ENCODE measurements at regions not wholly inside any gene's neighbourhood (a gene's known extent, or its start where the extent isn't known, plus 50 kb on each side); places are given as distances from the start of the nearest gene placed in this dataset.

DNA sequence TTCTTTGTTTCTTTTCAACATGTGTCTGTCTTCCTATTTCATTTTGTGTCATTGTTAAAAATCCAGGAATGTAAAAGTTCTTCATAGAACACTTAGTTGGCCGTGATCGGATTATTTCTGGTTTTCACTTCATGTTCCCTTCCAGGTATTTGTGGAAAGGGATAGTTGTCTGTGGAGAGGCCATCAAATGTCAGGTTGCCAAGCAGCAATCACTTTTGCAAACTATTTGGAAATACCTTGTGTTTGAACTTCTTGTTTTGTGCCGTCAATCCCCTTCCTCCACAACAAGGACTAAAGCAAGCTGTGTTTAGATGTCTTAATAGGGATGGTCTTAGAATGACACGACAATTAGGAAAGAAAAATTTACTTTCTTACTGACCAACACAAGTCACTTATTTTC lies 116.9 kb upstream of the MPDZ start:
- DNase-seq: no peak

DNA sequence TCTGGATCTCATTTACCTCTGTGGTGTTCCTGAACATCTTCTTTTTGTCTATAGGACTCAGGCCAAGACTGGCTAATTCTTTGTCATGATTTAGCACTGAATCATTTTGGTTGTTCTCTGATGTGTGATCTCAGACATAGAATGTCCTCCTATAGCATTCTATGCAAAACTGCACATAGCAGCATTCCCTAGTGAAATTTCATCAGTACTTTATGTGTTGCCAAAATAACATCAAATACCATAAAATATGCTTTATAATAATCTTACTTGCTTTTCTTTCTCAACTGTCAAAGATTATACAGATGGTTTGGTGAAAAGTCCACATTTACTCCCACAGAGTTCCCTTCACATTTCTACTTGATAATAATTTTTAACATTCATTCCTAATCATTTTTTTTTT lies 115.7 kb upstream of the MPDZ start:
- DNase-seq: no peak

DNA sequence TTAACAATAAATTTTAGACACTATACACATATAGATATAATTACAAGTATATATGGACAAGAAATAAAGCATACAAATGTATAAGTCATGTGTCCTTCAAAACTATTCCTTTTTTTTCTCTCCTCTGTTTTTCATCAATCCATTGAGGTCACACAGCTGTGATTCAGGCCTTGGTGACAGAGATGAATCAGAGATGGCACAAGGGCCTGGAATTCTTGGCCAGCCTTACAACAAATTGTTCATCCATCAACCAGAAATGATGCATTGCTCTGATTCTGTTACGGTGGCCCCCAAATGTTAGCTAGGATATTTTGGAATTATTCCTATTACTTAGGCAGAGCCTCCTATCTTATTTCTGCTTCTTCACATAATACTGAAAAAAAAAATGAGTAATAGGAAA lies 108.7 kb upstream of the MPDZ start:
- no peak for DNase-seq

DNA sequence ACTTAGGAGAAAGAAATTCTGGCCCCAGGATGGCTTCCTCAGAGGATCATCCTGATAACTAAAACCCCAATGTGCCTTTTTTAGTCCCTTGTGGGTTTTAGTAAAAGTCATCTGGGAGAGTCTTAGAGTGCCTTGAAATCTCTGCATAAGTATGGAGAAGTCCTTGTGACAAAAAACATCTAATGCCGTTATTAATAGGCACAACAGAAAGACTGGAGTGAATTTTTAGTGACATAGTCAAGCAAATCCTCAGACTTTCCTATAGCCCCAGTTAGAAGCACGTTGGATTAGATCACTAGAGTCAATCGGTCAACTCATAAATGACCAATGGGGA lies 108.2 kb upstream of the MPDZ start:
- DNase-seq: no peak

DNA sequence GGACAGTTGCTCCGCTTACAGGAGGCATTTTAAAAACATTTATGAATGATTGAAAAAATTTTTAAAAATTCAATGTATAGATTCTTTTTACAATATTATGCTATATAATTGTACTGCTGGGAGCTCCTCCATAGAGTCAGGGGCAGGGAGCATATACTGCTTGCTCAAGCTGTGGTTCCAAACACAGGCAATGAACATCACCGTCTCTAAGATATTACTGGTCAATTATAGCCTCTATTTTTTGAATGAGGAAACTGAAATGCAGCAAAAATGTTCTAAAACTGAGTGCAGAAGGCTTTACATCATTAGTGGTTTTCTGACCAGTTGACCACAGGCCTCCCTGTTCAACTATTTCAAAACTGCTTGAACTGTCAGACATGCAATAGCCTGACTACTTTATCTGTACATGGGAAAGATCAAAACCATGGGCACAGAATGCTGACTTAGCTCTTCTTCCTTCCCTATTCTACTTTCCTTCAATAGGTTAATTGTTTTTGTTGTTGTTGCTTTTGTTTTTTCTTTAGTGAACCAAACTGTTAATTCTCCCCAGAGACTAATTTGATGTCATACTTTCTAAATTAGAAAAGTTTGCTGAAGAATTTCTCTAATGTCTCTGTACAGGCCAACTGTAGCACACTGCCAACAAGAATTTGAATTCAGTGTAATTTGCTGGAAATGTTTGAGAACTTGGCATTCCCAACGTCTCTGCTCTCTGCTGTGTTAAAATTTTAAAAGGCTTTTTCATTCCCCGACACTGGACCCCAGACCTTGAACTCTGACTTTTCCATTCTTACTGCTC lies 107.6 kb upstream of the MPDZ start:
- DNase-seq: no peak

DNA sequence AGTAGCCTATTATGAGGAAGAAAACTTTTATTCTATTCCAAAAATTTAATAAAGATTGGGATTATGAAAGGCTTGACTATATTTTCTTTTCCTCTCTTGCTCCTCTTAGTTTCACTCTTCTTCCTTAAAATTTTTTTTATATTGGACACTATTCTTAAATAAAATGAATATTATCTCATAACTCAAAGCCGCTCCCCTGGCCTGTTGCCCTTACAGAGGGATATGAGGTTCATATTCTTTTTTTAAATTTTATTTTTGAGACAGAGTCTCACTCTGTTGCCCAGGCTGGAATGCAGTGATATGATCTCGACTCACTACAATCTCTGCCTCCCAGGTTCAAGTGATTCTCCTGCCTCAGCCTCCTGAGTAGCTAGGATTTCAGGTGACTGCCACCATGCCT lies 106.8 kb upstream of the MPDZ start:
- no peak for DNase-seq

DNA sequence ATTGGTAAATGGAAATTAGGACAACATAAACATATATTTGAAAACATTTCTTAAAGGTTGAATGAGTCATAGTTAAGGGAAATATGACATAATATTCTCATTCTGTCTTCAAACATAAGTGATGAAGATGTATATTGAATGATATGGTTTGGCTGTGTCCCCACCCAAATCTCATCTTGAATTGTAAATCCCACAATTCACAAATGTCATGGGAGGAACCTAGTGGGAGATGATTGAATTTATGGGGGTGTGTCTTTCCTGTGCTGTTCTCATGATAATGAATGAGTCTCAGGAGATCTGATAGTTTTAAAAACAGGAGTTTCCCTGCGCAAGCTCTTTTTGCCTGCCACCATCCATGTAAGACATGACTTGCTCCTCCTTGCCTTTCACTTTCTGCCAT lies 104.4 kb upstream of the MPDZ start:
- no peak for DNase-seq

DNA sequence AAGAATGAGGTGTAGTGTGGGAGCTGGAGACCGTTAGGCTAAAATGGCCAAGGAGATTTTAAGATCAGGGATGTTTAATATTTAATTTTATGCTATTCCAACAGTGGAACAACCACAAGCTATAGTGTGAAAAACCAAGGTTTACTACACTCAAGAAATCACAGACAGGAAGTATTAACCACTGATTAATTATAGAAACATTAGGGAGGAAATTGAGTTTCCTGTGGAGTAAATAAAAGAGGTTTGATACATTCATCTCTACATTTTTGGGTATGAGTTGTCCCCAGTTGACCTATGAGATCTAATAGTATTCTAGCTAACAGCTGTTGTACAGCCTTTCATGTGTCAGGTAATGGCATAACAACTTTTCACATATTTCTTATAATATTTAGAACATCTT lies 103.7 kb upstream of the MPDZ start:
- DNase-seq: no peak

DNA sequence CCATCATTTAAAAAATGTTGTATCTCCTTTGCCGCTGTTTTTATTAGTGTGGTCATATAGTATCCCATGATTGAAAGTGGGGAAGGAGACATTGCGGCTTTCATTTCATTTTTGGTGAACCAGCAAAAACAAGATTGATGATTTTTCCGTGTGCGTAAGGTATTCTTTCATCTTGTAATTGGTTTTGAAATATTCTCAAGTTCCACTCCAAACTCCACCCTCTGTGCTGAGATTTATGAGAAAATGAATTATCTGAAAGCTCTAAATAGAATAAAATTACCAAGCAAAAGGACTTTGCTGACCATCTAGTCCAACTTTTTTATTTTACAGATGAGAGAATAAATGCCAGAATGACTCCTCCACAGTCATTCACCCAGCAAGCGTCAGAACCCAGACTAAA lies 103.1 kb upstream of the MPDZ start:
- no peak for DNase-seq

DNA sequence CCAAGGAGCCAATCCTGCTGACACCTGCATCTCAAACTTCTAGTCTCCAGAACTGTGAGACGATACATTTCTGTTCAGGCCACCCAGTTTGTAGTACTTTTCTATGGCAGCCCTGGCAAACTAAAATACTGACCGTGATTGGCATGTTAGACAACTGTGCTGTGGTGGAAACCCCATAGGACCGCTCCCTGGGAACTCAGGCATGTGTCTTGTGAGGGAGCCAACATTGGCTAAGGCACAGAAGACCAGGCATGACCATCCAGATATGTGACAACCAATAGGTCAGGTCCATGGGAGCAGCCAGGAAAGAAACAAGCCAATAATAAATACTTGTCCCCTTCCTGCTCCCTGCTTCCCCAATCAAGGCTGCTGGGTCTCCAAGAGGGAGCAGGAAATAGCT lies 101.4 kb upstream of the MPDZ start:
- DNase-seq: no peak

DNA sequence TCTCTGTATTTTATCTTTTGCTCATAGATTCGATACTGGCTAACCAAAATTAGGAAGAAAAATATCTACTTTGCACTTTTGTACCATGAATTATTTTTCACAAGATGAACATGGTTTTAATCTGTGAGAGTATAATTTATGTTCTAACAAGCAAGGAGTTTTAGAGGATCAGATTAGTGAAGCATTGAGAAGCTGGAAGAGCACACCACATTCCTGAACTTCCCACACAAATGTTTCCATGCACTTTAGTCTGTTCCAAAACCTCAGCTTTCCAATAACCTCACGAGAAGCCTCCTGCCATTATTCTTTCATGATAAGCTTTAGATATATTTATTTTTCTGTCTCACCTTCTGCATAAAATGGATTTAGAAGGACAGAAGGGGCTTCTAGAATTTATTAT lies 98.7 kb upstream of the MPDZ start:
- peak; percentile 17 for DNase-seq

DNA sequence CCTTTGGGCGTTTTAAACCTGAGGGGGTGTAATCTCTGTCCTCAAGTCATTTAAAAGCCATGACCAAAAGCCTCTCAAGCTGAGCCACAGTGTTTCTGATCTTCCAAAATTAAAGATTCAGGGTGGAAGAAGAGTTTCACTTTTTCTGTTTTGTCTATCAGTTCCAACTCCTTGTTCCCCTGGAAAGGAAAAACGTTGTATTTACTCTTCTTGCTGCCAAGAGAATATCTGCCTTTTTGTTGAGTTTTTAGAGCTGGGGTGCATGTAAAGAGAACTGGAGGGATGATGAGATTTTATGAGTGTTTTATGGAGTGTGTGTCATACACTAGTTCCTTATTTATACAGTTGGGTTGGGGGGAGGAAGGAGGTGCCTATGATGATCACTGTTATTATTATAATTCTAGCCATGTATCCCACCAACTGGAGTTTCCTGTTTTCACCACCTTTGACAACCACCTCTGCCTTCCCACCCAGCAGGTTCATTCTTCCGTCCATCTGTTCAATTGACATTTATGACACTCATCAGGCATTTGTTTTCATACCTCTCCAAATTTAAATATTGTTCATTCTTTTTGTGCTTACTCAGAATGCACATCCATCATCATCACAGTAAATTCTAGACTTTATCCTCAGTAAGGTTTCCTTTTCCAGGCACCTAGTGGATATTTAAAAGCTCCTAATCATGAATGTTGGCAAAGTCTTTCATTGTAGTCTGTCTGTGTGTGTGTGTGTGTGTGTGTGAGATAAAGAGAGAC lies 97.9 kb upstream of the MPDZ start:
- DNase-seq: no peak

DNA sequence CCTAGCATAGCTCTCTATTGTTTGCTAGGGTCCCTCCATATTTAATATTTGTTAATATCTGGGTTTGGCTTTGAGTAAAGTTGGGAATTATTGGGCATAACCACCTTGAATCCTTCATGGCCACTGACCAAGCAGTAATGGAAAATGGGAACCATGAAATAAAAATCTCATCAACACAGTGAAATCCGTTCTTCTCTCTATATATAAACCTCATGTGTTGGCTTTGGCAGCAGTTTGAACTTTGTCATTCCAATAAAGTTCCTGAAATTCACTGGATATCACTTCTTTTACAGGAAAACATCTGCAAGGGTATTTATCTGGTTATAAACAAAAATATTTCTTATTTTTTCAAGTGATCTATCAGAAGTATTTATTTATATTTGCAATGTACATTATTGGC lies 93.0 kb upstream of the MPDZ start:
- DNase-seq: no peak

DNA sequence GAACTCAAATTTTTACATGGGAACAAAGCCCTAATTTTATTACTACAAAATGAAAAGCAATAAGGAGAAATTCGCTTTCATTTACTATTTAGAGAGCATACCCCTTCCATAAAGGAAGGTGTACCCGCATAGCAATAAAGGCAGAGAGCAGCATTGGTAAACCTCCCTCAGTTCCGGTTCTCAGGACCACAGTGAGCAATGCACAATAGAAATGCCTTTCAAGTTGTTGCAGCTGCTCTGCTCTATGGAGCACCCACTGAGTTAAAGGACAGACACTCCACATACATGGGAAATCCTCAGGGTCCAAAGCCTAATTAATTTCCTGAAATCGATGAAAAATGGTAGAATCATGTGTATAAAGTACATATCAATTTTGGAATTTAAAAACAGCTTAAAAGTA lies 89.9 kb upstream of the MPDZ start:
- DNase-seq: no peak

DNA sequence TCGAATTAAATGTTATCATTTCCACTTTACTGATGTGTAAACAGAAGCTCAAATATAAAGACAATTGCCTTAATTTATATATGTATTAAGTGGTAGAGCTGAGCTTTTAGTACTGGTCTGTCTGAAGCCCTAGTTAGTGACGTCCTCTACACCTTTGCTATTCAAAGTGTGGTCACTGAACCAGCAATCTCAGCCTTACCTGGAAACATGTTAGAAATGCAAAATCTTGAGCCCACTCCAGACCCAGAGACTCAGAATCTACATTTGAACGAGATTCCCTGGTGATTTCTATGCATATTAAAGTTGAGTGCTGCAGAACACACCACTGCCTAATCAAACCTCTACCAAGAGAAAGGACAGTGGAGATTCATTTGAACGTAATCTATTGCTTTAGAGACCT lies 88.3 kb upstream of the MPDZ start:
- DNase-seq: no peak

DNA sequence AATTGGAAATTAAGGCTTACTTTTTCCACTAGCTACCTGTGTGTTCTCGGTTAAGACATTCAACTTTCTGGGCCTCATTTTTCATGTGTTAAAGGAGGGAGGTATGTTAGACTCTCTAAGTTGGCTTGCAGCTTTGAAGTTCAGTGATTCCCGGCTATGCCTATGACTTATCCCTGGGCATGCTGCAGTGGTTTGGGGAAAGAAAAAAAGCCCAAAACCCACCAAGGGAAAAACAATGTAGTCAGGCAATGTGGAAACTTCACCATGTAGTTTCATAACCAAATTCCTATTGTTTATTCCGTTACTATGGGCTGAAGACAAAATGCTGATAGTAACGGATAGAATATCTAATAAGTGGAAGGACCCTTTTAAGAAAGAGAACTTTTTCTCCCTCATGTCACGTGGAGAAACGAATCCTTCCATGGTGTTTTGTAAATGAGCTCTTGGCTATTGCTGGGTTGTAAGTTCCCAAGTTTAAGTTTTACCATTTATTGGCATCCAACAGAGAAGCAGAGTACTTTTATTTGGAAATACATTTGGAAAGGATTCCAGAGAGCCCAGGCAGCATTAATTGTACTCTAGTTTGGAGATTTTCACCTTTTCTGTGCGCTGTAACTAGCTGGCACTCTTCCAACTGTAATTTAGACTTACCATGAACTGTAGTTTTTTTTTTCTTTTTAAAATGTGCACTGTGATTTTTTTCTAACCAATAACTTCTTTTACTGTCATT lies 84.9 kb upstream of the MPDZ start:
- DNase-seq: no peak

DNA sequence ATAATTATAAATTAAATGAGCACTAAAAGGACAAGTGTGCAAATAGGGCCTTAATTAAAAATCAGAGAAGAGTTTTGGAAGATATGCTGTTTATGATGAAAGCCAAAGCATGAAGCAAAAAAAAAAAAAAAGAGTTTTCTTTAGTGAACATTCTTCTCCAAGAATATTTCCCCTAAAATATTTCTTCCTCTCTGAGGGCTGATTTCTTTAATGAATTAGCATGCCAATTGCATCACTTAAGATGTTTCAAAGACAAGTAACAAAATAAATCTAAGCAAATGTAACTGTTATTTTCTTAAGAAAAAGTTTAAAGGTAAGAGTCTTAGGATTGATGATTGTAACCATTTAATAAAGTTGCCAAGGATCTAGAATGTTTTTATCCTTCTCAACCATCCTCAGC lies 81.6 kb upstream of the MPDZ start:
- no peak for DNase-seq

DNA sequence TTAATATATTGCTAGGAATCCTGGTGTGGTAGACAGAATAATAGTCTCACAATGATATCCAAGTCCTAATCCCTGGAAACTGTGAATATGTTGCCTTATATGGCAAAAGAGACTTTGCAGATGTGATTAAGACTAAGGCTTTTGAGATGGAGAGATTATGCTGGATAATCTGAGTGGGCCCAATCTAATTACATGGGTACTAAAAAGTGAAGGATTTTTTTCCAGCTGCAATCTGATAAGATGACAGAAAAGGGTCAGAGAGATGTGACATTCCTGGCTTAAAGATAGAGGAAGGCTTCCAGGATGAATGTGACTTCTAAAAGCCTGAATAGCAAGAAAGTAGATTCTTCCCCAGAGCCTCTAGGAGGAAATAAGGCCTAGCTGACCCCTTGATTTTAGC lies 80.7 kb upstream of the MPDZ start:
- no peak for DNase-seq

DNA sequence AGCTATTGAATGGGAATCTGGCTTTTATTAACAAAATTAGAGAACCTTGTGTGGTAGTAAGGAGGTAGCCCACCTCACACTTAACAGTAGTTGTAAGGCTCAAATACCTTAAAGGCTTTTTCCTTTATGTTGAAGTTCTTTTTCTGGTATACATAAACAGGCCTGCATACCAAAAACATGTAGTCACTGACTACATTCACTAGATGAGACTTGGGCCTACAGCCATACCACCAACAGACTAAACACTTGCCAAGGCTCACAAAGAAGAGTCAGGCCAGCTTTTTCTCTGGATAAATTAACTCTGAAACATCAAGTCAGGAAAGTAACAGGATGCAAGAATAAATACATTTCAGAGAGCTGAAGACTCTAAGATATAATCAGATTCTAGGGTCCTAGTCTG lies 78.6 kb upstream of the MPDZ start:
- no peak for DNase-seq

DNA sequence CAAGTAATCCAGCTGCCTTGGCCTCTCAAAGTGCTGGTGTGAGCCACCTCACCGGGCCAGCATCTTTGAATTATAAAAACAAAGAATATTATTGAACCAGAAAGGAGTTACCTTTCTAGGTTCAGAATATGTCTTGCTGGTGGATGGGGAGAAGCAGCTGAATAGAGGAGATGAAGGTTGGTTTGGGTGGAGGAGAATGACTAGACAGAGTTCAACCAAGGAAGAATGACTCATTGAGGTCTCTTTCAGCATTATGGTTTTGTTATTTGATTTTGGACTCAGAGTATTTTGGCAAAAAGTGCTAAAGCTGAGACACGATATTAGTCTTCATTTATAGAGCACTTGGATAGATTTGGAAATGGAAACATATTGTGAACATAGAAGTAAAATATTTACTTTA lies 75.2 kb upstream of the MPDZ start:
- DNase-seq: no peak

DNA sequence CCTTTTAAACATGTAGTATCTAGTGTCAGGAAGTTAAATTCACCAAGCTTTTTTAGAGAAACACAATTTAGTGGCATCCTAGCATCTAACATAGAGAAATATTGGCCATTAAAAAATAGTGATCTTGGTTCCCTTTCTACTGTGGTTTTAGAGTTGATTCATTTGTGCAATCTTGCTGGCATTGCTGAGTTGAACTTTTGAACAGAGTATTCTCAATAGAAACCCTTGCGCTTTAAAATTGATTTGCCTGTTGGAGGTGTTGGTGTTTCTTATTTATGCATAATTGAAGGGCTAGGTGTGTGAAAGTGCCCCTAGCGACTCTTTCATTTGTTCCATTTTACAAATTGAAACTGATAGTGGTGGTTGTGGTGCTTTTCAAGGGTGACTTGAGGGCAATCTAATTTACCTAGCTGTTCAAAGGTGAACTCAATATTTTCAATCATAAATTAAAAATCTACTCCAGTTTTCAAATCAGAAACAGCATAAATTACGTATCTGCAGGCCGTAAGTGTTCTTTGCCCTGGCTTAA lies 73.0 kb upstream of the MPDZ start:
- DNase-seq: no peak

DNA sequence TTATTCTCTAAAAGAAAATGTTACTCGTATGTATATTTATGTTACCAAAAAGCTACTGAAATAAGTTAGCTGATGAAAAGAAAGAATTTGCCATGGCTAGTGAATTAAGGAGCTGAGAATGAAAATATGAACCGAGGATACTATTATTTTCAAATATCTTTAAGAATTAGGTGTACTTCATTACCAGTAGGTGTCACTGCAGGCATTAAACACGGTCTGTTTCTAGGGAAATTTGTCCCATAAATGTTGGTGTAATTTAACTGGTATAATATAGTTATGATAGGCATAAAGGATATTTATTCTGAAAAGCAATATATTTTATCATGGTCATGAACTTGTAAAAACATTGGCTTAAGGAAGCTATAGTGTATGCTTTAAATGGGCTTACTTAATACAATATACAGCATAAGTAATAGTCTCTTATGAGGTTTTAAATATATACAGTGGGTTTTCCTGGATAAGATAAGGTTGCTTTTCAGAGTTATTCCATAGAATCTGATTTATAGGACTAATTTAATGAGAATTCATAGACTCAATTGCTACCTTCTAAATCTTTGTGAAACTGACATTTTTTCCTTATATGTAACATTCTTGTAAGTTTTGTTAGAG lies 72.4 kb upstream of the MPDZ start:
- DNase-seq: peak; percentile 40

DNA sequence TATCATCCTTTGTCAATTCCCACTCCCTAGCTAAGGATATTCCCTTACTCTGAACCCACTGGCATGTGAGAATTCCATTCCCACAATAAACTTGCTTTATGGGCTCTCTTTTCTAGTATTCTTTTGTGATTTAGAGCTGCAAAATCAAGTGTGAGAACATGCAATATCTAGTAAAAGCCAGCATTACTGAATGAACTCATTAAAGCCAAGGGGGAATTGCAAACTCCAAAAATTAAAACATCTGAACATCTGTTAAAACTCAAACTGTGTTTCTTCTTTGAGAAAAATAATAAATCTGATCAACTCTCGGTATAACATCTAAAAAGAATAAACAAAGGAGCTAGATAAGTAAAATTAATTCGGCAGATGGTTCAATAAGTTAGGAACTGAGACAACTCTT lies 53.1 kb upstream of the MPDZ start:
- peak; percentile 16 for DNase-seq

Measured in renal pelvis (tissue), 1 donor.